Sigmoid colon (tissue), 4 donors: ENCODE measurements at regions not wholly inside any gene's neighbourhood (a gene's known extent, or its start where the extent isn't known, plus 50 kb on each side); places are given as distances from the start of the nearest gene placed in this dataset.

Experiments
- CTCF ChIP-seq, 4 experiments: fragments of 450-650 bp in 3 of 4; fragments of 200-600 bp in 1 of 4; IDR thresholded peaks; one replicate each; pipeline ENCODE4 v1.5.1; 2016 to 2019; ENCODE audit warnings: antibody characterized with exemption in 4 of 4, mild to moderate bottlenecking in 3 of 4, moderate library complexity in 2 of 4
- POLR2A ChIP-seq, 2 donors: fragments of 450-650 bp; IDR thresholded peaks; one replicate each; pipeline ENCODE4 v1.6.1; 2016; ENCODE audit warnings: antibody characterized with exemption in 2 of 2, mild to moderate bottlenecking in 2 of 2, moderate library complexity in 2 of 2
- POLR2AphosphoS5 ChIP-seq, 4 donors: sonication (generic); formaldehyde crosslinking; IDR thresholded peaks; one replicate each; pipeline ENCODE4 v1.6.1; 2017; ENCODE audit warnings: antibody characterized with exemption in 4 of 4

DNA sequence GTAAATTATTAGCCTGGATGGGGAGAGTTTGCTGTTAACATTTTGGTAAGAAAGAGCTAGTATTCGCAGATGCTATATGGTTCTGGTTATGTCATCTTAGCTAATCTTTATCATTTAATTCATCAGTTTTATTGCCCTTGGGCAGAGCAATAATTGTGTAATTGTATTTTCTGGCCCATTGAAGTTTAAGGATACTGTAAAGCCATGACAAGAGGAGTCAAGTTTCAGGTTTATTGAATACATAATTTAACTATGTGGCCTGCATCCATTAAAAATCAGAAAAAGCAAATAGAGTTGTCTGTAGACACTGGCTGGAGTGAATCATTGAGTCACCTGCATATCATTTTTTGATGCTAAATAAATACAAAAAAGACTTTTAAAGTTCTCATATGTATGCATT, 255.8 kb downstream of the PRELID2 start:
- TF ChIP-seq CTCF (IDR thresholded peaks at IDR 0.05): no peak
- no peak for TF ChIP-seq POLR2AphosphoS5 (IDR thresholded peaks at IDR 0.05)
- no peak for TF ChIP-seq POLR2A (IDR thresholded peaks at IDR 0.05)
